H1 (cell line): ENCODE measurements at regions not wholly inside any gene's neighbourhood (a gene's known extent, or its start where the extent isn't known, plus 50 kb on each side); places are given as distances from the start of the nearest gene placed in this dataset.

ENCODE experiments used
- ASH2L ChIP-seq: fragments of 200-600, 300-600 bp; sonication (generic); IDR thresholded peaks from one replicate; pipeline ENCODE4 v1.7.1; 2017; ENCODE audit warnings: low read length
- CBX8 ChIP-seq: fragments of 300-800, 300-1000 bp; sonication (generic); IDR thresholded peaks from 2 replicates; pipeline ENCODE4 v1.7.1; 2016; ENCODE audit warnings: low read depth, low read length, borderline replicate concordance
- CEBPB ChIP-seq: IDR thresholded peaks from 2 replicates; pipeline ENCODE4 v1.6.1; 2012; ENCODE audit warnings: low read depth, low read length
- EP300 ChIP-seq, 2 experiments: IDR thresholded peaks; 1 replicate in 1 of 2; 2 replicates in 1 of 2; pipeline ENCODE4 v1.6.1; 2011 to 2012; ENCODE audit warnings: low read depth in 2 of 2, low read length in 2 of 2, mild to moderate bottlenecking in 2 of 2, borderline replicate concordance in 1 of 2, inconsistent platforms in 1 of 2, moderate library complexity in 1 of 2
- POU5F1 ChIP-seq: IDR thresholded peaks from 2 replicates; pipeline ENCODE4 v1.6.1; 2011; ENCODE audit warnings: low read depth, mild to moderate bottlenecking, low read length, moderate library complexity
- RBBP5 ChIP-seq: IDR thresholded peaks from 2 replicates; pipeline ENCODE4 v1.7.1; 2012; ENCODE audit warnings: low read depth, mild to moderate bottlenecking, inconsistent platforms, low read length, moderate library complexity, borderline replicate concordance
- TF ChIP-seq, protein P1 (sequence below): IDR thresholded peaks from 2 replicates; pipeline ENCODE4 v1.6.1; 2012; ENCODE audit warnings: inconsistent platforms

DNA sequence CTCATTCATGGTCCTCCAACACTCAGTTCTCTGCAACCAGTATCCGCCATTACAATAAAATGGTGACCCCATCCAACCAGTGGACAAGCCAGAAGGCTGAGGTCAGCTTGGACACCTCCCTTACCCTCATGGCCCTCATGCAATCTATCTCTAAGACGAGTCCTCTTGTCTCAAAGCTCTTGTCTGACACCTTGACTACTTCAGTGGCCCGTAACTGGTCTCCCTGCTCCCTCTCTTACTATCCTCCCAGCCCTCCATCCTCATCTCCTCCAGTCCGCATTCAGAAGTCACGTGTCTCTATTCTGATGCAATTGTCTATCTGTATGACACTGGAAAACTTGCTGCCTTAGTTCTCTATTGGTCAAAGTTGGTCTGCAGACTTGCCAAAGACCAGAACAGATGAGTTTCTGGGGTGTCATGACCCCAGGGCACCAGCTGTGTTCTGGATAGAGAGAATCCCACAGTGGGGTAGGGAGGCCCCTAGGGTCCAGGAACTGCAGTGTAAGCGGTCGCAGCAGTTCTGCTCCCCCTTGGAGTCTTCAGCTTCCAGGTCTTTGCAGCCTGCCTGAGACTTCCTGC, 59.6 kb upstream of the RNF24 start (continued):
- TF ChIP-seq RBBP5 (no peak), CEBPB (no peak), CBX8 (no peak), EP300 (IDR thresholded peaks at IDR 0.05; ENCODE audit: borderline replicate concordance in 1 of 2, low read depth in 2 of 2, low read length in 2 of 2) (no peak), POU5F1 (no peak), ASH2L (no peak)
- TF ChIP-seq, protein P1, sequence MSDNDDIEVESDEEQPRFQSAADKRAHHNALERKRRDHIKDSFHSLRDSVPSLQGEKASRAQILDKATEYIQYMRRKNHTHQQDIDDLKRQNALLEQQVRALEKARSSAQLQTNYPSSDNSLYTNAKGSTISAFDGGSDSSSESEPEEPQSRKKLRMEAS = no peak
- TF ChIP-seq, all 59 proteins: peak for 0
